HG02884 (cell line): ENCODE measurements at regions not wholly inside any gene's neighbourhood (a gene's known extent, or its start where the extent isn't known, plus 50 kb on each side); places are given as distances from the start of the nearest gene placed in this dataset.
A peak's percentile ranks its signal among the peaks of the same experiment; 100 is the strongest.

Experiments used
- ATAC-seq: cut with Tn5 transposase; IDR thresholded peaks from one replicate; pipeline ENCODE4 v1.9.1; 2021; ENCODE audit warnings: mild to moderate bottlenecking, moderate library complexity; ENCODE audit not compliant: unreplicated experiment

GRCh38 chr9:110047232-110047954 is 160.6 kb downstream of the C9orf152 start:
- peak; percentile 17 for ATAC-seq

DNA sequence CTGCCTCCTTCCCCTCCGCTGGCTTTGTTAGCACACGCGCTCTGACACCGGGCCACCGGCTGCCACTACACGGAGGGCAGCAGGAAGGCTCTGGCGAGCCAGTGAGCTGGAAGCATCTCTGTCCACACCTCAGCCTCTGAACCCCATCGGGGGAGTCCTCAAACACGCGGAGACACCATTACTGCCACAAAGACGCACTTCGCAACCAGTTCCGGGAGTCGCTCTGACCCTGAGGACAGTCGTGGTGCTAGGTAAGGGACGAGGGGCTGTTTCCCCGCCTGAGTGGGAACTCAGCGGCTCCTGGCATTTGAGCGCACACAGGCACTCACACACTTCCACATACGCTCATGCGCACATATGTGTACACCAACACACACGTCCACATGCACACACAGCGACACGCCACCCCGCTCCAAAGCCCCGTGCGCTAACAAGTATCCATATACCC is 160.0 kb downstream of the C9orf152 start:
- peak; percentile 30 for ATAC-seq

- ATAC-seq = peak; percentile 69
These were observed 159.5 kb downstream of the C9orf152 start for GRCh38 chr9:110048403-110048975.

- ATAC-seq = peak; percentile 4
These were observed 158.8 kb downstream of the C9orf152 start for GRCh38 chr9:110048976-110049698.

DNA sequence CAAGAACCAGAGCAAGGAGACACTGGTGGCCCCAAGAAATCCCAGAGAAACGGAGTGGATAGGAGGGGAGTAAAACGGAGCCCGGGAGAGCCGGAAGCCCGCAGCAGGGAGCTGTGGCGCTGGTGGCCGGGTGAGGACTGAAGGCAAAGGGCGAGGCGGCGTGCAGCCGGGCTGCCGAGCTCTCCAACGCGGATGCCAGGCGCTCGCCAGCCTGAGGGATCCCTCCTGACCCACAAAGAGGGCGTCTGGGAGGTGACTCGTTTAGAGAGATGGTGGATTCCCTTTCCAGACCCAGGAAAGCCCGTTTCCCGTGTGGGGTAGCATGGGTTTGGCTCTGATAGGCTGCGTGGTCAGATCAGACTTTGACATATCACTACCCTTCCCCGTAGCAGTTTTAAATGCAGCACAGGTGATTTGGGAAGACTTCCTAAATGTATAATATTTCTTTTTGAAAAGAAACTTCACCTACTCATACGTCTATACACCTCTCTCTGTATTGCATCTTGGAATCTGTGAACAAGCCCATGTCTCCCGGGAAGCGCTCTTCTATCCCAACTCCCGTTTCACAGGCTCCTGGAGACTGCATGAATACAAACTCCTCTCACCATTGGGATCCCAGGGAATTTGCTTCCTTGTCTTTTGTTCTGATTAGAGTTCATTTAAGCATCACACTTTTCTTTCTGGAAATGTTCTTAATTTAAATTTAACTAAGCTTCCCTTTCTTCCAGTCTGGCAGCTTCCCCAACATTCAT is 158.1 kb downstream of the C9orf152 start:
- no peak for ATAC-seq

DNA sequence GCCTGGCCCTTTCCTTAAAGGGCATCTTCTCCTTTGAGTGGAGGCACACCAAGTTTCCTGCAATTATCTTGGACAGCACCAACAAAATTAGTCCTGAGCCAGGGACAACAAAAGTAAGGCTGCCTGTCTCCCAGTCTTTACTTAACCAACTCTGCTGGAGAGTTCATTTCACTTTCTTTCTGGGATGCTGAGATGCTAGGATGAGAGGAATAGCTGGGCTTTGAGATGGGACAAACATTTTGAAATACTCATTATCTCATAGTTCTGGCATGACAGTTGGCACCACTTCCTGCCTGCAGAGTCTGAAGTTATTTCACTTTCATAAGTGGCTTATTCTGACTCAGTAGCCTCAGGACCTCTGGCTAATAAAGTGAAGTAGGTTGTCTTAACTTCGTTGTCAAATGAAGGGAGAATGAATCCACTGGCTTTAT is 157.0 kb downstream of the C9orf152 start:
- ATAC-seq = peak; percentile 40

DNA sequence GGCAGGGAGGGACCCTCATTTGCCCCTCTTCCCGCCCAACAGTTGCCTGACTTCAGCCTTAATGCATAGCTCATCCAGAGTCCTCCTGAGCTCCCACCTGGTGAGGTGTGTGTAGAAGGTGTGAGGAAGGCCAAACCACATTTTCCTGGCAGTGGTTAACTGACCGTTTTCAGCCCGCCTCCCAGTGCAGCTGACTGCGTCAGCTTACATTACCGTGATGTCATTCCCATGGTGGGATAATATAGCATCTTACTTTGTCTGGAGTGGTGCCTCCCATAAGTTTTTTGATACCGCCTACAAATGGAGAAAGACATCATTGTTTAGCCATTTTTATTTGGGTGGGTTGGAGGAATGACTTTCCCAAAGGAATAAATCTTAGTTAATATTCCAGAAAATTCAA is 151.9 kb downstream of the C9orf152 start:
- no peak for ATAC-seq

- ATAC-seq = no peak
These were observed 149.5 kb downstream of the C9orf152 start for GRCh38 chr9:110058304-110058953.

DNA sequence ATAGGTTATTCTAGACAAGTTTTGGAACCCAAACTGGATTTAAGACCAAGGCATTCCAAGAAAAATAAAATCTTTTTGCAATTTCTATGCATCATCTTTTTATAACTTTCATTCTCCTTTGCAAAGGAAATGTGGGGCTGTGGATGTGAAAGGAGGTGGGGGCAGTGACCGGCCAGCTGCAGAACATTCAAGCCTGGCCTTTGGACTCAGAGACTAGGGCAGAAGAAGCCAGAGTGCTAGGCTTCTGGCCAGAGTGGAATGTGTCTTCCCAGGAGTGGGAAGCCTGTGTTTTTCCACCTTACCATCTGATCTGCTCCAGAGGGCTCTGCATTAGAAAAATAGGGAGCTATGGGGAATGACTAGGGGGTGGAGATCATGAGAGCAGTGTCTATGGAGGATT is 148.5 kb downstream of the C9orf152 start:
- no peak for ATAC-seq

DNA sequence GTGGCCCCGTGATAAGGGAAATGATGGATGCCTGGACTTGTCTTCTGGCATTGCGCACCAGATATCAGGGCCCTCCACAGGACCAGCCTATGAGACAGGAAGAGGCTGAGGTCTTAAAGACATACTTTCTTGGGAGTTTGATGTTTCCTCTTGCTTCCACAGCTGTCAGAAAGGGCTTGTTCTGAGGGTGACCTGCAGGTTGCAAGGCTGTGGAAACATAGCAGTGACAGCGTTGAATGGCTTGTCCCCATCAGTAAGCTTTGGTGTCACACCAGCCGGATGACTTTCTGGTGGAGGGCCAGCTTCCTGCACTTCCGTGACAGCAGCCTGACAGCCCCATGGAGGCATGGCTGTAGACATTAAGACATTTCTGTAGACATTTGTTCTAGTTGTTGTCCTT is 143.2 kb downstream of the C9orf152 start:
- no peak for ATAC-seq

DNA sequence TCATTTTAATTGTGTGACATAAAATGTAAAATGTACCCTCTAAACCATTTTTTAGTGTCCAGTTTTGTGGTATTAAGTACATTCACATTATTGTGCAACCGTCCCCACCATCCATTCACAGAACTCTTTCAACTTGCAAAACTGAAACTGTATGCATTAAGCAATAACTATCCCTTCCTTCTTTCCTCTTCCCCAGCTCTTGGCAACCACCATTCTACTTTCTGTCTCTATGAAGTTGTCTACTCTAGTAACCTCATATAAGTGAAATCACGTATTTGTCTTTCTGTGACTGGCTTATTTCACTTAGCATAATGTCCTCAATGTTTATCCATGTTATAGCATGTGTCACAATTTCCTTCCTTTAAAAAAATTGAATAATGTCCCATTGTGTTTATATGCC is 142.4 kb downstream of the C9orf152 start:
- peak; percentile 65 for ATAC-seq

DNA sequence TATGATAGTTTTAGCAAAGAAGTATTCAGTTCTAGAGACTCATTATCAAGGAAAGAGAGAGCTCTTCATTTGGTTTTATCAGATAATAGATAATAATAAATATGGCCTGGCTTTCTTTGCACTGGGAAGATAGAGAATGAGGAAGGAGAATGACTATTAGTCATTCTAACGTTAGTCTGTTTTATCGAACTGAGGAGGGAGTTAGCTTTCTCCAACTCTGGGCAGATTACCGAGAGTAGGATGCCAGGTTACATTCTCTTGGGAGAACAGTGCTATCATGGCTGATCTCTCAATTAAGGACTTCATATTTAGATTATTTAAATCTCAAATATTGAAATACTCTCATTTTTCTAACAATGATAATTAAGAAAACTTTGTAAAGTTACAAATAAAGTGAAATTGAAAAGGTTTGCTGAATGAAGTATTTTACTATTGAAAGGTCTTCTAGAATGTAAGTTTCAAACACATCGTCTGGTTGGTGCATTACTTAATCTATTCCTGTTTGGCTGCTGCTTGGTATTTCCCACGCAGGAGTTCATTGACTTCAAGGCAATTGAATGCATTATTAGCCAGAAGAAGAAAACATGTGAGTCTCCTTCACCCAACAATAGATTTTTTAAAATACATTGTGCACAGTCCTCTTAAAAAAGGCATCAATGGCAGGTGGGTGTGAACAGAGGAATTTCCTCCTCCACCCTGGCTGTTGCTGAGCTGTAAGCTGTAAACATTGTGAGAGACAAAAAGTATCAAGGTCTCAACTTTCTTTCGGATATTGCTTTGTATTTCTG is 140.8 kb downstream of the C9orf152 start:
- no peak for ATAC-seq

- ATAC-seq = no peak
These were observed 139.7 kb downstream of the C9orf152 start for GRCh38 chr9:110068212-110068611.

DNA sequence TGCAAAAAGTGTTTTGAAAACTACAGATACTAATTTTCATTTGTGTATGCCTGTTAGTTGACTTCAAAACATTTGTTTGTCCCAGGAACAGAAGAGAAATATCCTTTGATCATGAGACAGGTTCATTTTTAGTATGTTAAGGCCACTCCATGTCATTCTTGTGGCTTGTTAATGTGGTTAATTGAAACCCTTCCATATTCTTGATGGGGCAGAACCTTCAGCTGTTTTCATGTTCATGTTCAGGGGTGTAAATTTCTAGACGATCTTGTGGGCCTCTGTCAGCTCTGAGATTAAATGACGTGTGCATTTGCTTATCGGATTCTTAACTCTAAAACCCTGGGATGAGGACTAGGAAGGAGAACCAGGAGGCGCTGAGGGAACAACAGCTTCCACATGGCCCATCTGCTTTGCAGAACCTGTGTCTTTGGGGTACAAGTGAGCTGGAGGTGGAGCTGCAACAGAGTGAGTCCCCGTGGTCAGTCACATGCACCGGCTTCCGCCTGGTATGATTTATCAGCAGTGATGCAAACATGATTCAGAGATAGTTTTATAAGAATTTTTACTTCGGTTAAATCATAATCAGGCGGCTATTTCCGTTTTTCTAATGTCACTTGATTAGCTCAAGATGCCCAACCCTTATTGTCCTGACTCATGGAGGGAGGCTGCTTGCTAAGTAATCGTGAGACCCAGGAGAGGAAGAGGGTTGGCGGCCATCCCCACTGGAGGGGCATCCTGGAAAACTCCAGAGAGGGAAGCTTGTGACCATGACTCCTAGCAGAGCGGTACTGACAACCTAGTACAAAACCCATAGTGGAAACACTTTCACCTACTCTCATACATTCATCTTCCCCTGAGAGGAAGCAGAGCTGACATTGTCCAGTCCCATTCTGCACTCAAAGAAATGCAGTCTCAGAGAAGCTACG is 138.4 kb downstream of the C9orf152 start:
- ATAC-seq = no peak

DNA sequence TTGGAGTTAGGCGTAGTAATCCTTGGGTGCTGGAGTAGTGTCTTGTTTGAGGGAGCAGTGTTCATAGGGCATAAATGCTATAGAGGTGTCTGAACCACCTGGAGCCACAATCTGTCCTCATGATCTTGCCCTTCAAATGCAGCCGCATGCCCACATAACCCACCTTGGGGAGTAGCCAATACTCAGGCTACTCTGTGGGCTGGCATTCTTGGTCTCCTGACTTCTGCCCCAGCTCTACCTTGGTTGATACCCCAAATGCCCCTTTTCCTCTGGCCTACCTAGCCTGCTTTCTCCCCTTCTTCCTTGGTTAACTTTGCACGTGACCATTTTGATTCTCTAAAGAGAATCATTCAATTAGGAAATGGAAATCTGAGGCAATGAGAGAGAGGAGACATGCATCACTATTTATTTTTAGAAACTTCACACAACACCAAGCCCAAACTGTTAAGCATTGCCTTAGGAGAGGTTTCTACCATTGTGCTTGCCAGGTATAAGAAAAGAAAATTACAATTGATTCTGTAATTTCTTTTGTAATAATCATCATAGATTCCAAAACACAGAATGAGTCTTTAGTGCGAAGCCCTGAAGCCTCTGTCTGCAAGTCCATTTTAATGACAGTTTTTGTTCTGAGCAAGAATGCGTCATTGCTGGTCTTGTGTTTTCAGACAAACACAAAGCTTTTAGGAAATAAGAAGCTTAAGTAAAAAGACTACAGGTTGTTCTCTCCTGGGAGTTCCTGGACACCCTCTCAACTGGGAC is 135.2 kb downstream of the C9orf152 start:
- ATAC-seq = no peak

GRCh38 chr9:110073356-110073905 is 134.5 kb downstream of the C9orf152 start:
- ATAC-seq = no peak

GRCh38 chr9:110076894-110077725 is 130.8 kb downstream of the C9orf152 start:
- no peak for ATAC-seq
